ENCODE measurements at regions not wholly inside any gene's neighbourhood (a gene's known extent, or its start where the extent isn't known, plus 50 kb on each side); places are given as distances from the start of the nearest gene placed in this dataset.

GRCh38 chr3:5428607-5429516 is 241.4 kb downstream of the EDEM1 start:
- no peak overlapping the region for H3K4me2 ChIP-seq (ENCODE audit: low read depth, low read length)
- no peaks in the 10 kb centered on the region for H3K36me3 ChIP-seq (replicated peaks in 1 of 2; ENCODE audit: control insufficient read depth in 1 of 2, insufficient read depth in 2 of 2, low read length in 2 of 2)
- in situ Hi-C loops (cut with HindIII; ENCODE audit: extremely low pct_ligation_motif_present, low pct_unique_long_range_greater_than_20kb), result no loop called here
- no peak for ATAC-seq
- no peak overlapping the region for H3K4me3 ChIP-seq (replicated peaks in 1 of 3; ENCODE audit: insufficient read depth in 1 of 3, low read depth in 2 of 3, low read length in 3 of 3)
- ChIA-PET CTCF (ENCODE audit: low intra/inter-chr PET ratio, low total read pairs) (no interaction called here), POLR2A (no interaction called here)
- no peaks in the 10 kb centered on the region for H3K27me3 ChIP-seq (ENCODE audit: control insufficient read depth in 1 of 2, insufficient read depth in 2 of 2, low read length in 2 of 2)
- no peak overlapping the region for H3K27ac ChIP-seq (ENCODE audit: extremely low read length, insufficient read depth, low read length)
- intact Hi-C loops (cut with micrococcal nuclease; ENCODE audit: unreplicated experiment), result no loop called here
- no peak overlapping the region for H2AFZ ChIP-seq (ENCODE audit: low read length)
- TF ChIP-seq TFE3 (CRISPR knock-in tag; IDR thresholded peaks at IDR 0.05), result no peak
- TF ChIP-seq ZNF816 (CRISPR knock-in tag; IDR thresholded peaks at IDR 0.05; ENCODE audit: borderline replicate concordance), result no peak
- TF ChIP-seq ATF6 (CRISPR knock-in tag; conservative IDR thresholded peaks at IDR 0.05), result no peak
- no peak for TF ChIP-seq ZNF800 (CRISPR knock-in tag; IDR thresholded peaks at IDR 0.05)
- no peak for TF ChIP-seq DPF2 (CRISPR knock-in tag; IDR thresholded peaks at IDR 0.05; ENCODE audit: borderline replicate concordance, low read depth)
- TF ChIP-seq ZNF510 (CRISPR knock-in tag; IDR thresholded peaks at IDR 0.05; ENCODE audit: low read depth), result no peak
- no peak for TF ChIP-seq ZNF749 (CRISPR knock-in tag; IDR thresholded peaks at IDR 0.05; ENCODE audit: borderline replicate concordance)
- TF ChIP-seq TEF (CRISPR knock-in tag; IDR thresholded peaks at IDR 0.05), result no peak
- no peak for TF ChIP-seq HNRNPL (IDR thresholded peaks at IDR 0.05; ENCODE audit: low read depth, low read length)
- TF ChIP-seq ZNF678 (CRISPR knock-in tag; IDR thresholded peaks at IDR 0.05), result no peak
- TF ChIP-seq POLR2A (IDR thresholded peaks at IDR 0.05; ENCODE audit: insufficient read depth in 1 of 2, low read depth in 2 of 2, low read length in 2 of 2), result no peak
- no peak for TF ChIP-seq MIXL1 (CRISPR knock-in tag; IDR thresholded peaks at IDR 0.05)
- no TSS peak for BruUV-seq (replicated peaks)
- H3K9ac ChIP-seq (ENCODE audit: insufficient read depth, low read depth, low read length), result no peak overlapping the region
- H4K20me1 ChIP-seq (ENCODE audit: insufficient read depth, low read length), result no peaks in the 10 kb centered on the region
- no peak for DNase-seq (ENCODE audit: low spot score)
- H3K4me1 ChIP-seq (ENCODE audit: insufficient read depth, low read length), result no peaks in the 10 kb centered on the region
- H3K79me2 ChIP-seq (ENCODE audit: insufficient read depth, low read length), result no peaks in the 10 kb centered on the region
- H3K9me3 ChIP-seq (ENCODE audit: low read length), result no peaks in the 10 kb centered on the region
- FAIRE-seq, result no peak
- under 1% methylated on average over 10 of the region's 10 CpGs for WGBS (ENCODE audit: low lambda C conversion rate)
